NCI-H2196 treated with DMSO at 0.1 percent for 48 hours (cell line): ENCODE measurements at regions not wholly inside any gene's neighbourhood (a gene's known extent, or its start where the extent isn't known, plus 50 kb on each side); places are given as distances from the start of the nearest gene placed in this dataset.

Experiments used
- DNase-seq: peaks from one replicate; lab custom pipeline; 2025; ENCODE audit not compliant: unreplicated experiment; lab: John Stamatoyannopoulos, UW

GRCh38 chr2:145609951-145610350 lies 1090.0 kb upstream of the ZEB2 start:
- no peak for DNase-seq

- DNase-seq: no peak
Measured at GRCh38 chr2:145601361-145601925, 1081.5 kb upstream of the ZEB2 start.

- no peak for DNase-seq
Measured at GRCh38 chr2:145600811-145601210, 1080.9 kb upstream of the ZEB2 start.

- DNase-seq: no peak
Measured at GRCh38 chr2:145599756-145600155, 1079.8 kb upstream of the ZEB2 start.

GRCh38 chr2:145598434-145598833 lies 1078.5 kb upstream of the ZEB2 start:
- no peak for DNase-seq

GRCh38 chr2:145597809-145598208 lies 1077.9 kb upstream of the ZEB2 start:
- no peak for DNase-seq

- no peak for DNase-seq
Measured at GRCh38 chr2:145597006-145597405, 1077.1 kb upstream of the ZEB2 start.

GRCh38 chr2:145596416-145596815 lies 1076.5 kb upstream of the ZEB2 start:
- no peak for DNase-seq

- no peak for DNase-seq
Measured at GRCh38 chr2:145595296-145595695, 1075.4 kb upstream of the ZEB2 start.

- DNase-seq: no peak
Measured at GRCh38 chr2:145593991-145594614, 1074.2 kb upstream of the ZEB2 start.

GRCh38 chr2:145593280-145593679 lies 1073.4 kb upstream of the ZEB2 start:
- no peak for DNase-seq

- no peak for DNase-seq
Measured at GRCh38 chr2:145592361-145592760, 1072.4 kb upstream of the ZEB2 start.

- no peak for DNase-seq
Measured at GRCh38 chr2:145591109-145591809, 1071.3 kb upstream of the ZEB2 start.

- no peak for DNase-seq
Measured at GRCh38 chr2:145587922-145588321, 1068.0 kb upstream of the ZEB2 start.

- DNase-seq: no peak
Measured at GRCh38 chr2:145584353-145584752, 1064.4 kb upstream of the ZEB2 start.

GRCh38 chr2:145573608-145574007 lies 1053.7 kb upstream of the ZEB2 start:
- DNase-seq: no peak

- DNase-seq: no peak
Measured at GRCh38 chr2:145572238-145572637, 1052.3 kb upstream of the ZEB2 start.

GRCh38 chr2:145569108-145569507 lies 1049.2 kb upstream of the ZEB2 start:
- no peak for DNase-seq

GRCh38 chr2:145563741-145564615 lies 1044.1 kb upstream of the ZEB2 start:
- DNase-seq: no peak

- DNase-seq: no peak
Measured at GRCh38 chr2:145561152-145561551, 1041.2 kb upstream of the ZEB2 start.

GRCh38 chr2:145558617-145559350 lies 1038.9 kb upstream of the ZEB2 start:
- no peak for DNase-seq
